GM21786 (cell line): ENCODE measurements at regions not wholly inside any gene's neighbourhood (a gene's known extent, or its start where the extent isn't known, plus 50 kb on each side); places are given as distances from the start of the nearest gene placed in this dataset.
"Not testable (repeated sequence)": the region's sequence is repeated elsewhere in the genome, so short reads cannot be mapped to it uniquely, and the experiment has no call there.

Experiments used
- ATAC-seq: cut with Tn5 transposase; IDR thresholded peaks from one replicate; pipeline ENCODE4 v1.9.1; 2021; ENCODE audit not compliant: unreplicated experiment

DNA sequence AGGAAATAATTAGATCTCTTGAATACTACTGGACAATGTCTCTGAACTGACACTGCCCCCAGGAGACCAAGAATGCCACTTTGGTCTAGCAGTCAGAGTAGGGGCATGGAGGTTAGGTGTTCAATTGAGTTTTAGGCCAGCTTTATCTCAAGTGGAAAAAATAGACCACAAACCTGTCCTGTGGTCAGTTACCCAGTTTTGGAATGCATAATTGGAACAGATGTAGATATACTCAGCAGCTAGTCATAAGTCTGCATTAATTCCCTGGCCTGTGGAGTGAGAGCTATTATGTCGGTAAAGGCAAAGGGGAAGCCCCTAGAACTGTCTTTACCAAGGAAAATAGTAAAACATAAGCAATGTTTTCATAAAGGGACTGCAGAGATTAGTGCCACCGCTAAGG lies 587.7 kb downstream of the GLUD2 start:
- no peak for ATAC-seq

DNA sequence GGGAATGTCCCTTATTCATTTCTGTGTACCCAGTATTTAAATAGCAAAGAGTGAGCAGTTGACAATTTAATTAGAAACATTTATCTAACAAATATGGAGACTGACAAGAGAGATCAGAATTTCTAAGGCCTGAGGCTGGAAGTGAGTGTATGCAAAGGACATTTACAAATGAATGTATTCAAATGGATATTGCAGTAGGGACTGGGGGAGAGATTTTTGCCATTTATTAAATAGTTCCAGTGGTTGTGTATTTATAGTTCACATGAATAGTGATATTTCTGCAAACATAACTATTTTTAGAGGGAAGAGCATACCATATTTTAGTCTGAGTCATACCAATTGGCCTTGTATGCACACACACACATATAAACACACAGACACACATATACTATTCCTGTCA lies 592.4 kb downstream of the GLUD2 start:
- no peak for ATAC-seq

DNA sequence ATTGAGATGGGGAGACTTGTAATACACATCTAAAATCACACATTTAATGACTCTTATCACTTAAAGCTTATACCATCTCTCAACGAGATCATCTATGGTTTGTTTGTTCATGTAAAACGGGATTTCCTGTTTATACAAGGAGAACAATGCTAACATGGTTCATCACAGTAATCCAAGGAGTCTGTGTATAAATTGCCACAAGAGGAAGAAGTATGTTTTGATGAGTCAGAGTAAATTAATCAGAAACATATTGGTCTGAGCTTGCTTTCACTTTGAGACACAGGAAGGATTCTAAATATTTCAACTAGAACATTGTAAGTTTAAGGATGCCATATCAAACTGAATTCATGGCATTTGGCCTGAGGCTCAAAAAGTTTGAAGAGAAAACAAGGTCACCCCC lies 594.1 kb downstream of the GLUD2 start:
- no peak for ATAC-seq

DNA sequence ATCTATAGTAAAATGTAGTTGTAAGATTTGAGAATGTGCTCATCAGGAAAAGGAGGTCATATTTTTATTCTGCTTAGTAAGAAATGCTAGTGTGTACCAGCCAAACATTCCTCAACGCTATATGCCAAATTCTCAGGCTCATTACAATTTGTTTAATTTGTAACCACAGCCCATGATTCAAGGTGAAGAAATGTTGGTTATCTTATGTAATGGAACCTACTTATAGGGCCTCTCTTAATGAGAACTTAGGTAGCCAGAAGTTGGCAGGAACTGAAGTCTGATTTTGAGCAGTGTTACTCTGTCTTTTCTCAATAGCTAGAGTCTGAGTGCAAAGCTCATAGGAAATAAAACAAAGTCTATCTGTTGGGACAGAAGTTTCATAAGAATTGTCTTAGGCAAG lies 595.0 kb downstream of the GLUD2 start:
- ATAC-seq = no peak

DNA sequence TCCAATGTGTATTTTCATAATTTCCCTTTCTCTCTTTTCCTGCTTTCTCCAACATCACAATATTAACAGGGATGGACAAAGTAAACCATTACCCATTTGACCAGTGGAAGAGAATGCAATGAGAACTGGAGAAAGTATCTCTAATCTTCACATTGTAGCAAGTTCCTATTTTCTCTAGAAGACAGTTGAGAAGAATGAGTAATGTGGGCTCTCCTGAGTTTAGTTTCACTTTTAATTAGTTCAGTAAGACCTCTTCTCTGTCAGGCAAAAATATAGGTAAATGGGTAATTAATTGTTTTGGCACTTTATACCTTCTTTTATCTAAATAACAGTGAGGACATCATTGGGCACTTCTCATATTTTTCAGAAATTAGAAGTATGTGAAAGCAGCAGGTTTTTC lies 602.0 kb downstream of the GLUD2 start:
- ATAC-seq = no peak

DNA sequence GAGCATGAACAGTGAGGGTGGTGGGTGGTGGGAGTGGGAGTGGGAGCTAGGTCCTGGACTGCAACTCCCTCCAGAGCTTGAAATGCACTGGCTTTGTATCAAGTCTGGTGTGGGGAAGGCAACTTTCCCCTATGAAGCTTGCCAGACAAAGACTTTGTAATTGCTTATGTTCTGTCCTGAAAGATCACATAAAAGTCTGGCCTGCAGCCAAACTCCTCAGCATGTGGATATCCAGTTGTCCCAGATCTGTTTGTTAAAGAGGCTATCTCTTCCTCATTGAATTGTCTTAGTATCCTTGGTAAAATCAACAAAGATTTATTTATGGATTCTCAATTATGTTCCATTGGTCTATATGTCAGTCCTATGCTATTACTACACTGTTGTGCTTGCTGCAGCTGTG lies 607.9 kb downstream of the GLUD2 start:
- no peak for ATAC-seq

DNA sequence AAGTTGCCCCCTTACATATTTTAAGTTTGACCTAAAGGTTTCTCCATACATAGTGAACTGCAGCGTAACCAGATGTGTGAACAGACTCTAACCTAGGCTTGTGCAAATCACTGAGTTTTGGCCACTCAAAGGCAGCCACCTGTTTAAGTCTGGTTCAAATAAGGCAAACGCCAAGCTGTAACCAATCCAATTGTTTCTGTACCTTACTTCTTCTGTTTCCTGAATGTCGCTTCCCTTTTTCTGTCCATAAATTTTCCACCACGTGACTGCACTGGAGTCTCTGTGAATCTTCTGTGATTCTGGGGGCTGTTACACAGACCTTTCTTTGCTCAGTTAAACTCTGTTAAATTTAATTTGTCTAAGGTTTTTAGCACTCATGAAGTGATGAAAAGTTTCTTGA lies 618.8 kb downstream of the GLUD2 start:
- ATAC-seq = no peak

DNA sequence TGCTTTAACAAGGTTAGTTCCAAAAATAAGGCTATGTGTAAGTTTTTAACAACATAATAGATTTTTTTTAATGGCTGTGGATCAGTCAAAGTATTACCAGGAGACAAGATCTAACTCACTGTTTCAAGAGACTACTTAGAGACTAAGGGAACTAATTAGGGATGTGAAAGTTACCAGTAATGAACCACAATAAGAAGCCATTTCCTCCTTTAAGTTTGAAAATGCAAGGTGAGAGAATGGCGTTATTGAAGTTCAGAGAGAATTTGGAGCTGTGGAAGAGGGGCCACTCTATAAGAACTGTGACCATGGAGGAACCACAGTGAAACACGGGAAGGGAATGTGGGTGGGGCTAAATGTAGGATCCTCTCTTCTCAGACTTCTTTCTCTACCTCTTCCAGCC lies 624.2 kb downstream of the GLUD2 start:
- ATAC-seq = no peak

DNA sequence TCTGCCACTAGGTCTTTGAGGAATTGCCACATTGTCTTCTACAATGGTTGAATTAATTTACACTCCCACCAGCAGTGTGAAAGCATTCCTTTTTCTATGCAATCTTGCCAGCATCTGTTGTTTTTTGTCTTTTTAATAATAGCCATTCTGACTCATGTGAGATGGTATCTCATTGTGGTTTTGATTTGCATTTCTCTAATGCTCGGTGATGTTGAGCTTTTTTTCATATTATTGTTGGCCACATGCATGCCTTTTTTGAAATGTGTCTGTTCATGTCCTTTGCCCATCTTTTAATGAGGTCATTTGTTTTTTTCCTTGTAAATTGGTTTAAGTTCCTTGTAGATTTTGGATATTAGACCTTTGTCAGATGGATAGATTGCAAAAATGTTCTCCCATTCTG lies 661.8 kb downstream of the GLUD2 start:
- ATAC-seq = not testable (repeated sequence)

DNA sequence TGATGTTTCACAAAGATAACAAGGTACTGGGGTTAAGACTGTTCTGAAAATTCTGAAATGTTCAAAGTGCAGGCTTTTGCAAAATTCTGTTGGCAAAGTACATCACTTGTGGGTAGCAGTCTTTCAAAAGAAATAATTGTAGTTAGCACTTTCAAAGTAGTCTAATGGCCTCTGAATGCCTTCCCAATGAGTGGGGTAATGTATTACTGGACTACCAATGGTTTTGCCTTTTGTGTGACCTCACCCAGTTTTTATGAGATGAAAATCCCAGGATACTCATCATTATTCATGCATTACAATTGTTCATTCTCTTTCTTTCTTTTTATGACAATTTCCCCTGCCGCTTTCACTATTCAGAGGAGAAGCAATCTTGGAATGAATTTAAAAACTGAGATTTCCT lies 686.1 kb downstream of the GLUD2 start:
- ATAC-seq = no peak

DNA sequence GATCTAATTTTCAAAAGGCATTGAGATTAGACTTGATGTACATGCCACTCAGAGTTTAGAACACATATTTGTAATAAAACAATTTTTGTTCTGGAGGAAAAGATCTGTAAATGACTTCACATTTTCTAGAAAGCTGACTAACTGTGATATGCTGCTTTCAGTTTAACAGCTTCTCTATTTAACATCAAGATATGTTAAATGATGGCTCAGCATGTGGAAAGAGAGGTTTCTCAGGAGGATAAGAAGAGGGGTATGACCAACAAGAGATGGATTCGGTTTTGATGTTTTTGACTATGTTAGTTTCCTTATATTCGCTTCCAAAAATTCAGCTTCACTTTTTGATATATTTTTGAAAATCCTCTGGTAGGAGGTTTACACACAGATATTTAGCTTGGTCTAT lies 698.7 kb downstream of the GLUD2 start:
- no peak for ATAC-seq

DNA sequence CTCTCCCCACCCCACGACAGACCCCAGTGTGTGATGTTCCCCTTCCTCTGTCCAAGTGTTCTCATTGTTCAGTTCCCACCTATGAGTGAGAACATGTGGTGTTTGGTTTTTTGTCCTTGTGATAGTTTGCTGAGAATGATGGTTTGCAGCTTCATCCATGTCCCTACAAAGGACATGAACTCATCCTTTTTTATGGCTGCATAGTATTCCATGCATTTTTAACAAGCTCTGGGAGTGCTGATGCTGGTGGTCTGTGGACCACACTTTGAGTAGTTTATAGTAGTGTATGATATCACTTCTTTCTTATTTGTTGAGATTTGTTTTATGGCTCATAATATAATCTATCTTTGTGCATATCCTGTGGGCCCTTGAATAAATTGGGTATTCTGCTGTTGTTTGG lies 706.2 kb downstream of the GLUD2 start:
- ATAC-seq = not testable (repeated sequence)

DNA sequence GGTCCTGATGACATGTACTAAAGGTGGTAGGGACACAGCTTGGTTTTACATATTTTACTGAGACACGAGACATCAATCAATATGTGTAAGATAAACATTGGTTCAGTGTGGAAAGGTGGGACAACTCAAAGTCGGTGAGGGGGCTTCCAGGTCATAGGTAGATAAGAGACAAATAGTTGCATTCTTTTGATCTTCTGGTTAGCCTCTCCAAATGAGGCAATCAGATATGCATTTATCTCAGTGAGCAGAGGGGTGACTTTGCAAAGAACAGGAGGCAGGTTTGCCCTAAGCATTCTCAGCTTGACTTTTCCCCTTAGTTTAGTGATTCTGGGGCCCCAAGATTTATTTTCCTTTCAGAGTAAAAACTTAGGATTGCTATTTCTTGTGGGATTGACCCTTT lies 706.9 kb downstream of the GLUD2 start:
- no peak for ATAC-seq

DNA sequence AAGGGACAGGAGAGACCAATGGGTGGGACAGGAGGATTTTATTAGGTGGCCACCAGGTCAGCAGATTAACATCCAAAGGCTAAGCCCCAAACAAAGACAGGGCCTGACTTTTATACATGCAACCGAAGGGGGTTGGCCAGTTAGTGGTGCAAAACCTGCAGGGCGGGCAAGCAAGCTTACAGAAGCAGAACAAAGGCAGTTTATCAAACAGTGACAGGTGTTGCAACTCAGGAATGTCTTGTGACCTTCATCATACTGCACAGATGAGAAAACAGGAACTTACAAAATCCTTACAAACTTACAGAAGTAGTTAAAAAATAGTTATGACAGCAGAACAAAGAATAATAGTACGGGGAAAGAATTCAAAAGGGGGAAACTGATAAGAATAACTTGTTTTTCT lies 708.1 kb downstream of the GLUD2 start:
- no peak for ATAC-seq

DNA sequence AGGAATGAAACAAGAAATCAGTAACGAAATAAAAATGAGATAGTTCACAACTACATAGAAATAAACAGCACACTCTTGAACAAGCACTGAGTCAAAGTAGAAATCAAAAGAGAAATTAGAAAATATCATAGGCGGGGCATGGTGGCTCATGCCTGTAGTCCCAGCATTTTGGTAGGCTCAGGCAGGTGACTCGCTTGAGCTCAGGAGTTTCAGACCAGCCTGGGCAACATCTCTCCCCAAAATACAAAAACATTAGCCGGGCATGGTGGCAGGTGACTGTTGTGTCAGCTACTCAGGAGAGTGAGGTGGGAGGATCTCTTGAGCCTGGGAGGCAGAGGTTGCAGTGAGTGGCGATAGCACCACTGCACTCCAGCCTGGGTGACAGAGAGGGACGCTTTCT lies 714.4 kb downstream of the GLUD2 start:
- no peak for ATAC-seq

DNA sequence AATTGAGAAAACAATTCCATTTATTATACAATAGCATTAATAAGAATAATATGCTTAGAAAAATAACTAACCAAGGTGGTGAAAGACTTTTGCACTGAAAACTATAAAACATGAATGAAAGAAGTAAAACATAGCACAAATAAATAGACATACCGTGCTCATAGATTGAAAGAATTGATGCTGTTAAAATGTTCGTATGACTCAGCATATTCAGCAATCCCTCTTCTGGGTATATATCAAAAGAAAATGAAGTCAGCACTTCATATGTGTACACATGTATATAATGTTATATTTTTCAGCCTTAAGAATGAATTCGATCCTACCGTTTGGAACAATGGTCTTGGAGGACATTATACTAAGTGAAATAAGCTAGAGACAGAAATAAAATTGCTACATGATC lies 716.3 kb downstream of the GLUD2 start:
- ATAC-seq = no peak

DNA sequence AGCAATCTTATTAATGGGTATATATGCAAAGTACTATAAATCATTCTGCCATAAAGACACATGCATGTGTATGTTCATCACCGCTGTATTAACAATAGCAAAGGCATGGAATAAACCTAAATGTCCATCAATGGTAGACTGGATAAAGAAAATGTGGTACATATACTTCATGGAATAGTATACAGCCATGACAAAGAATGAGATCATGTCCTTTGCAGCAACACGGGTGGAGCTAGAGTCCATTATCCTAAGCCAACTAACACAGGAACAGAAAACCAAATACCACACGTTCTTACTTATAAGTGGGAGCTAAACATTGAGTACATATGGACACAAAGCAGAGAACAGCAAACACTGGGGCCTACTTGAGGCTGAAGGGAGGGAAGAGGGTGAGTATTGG lies 720.8 kb downstream of the GLUD2 start:
- ATAC-seq = not testable (repeated sequence)

DNA sequence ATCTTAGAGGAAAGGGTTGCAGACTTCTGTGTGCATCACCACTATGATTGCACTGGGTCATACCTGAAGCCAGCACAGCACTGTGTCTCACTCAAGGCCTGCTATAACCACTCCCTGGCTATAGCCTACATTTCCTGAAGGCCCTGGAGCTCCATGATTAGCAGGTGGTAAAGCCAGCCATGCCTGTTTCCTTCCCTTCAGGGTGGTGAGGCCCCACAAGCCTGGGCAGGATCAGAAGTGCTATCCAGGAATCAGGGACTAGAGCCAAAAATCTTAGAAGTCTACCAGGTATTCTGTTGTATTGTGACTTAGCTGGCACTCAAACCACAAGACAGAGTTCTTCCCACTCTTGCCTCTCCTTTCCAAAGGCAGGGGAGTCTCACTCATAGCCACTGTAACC lies 734.6 kb downstream of the GLUD2 start:
- no peak for ATAC-seq

DNA sequence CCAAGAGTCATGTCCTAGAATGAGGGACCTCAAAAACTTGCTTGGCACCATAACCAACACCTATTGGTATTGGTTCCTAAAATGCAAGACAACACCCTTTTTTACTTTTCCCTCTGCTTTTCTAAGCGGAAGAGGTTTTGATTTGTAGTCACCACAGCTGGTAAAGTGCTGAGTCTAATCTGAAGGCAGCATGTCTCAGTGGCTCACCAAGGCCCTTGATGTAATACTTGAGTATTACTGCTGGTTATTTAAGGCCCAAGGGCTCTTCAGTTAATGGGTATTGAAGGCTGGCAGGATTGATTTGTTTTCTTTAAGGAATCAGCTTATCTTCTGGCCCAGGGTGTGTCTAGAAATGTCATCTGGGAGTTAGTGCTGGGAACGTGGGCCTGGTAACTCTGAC lies 735.1 kb downstream of the GLUD2 start:
- no peak for ATAC-seq

DNA sequence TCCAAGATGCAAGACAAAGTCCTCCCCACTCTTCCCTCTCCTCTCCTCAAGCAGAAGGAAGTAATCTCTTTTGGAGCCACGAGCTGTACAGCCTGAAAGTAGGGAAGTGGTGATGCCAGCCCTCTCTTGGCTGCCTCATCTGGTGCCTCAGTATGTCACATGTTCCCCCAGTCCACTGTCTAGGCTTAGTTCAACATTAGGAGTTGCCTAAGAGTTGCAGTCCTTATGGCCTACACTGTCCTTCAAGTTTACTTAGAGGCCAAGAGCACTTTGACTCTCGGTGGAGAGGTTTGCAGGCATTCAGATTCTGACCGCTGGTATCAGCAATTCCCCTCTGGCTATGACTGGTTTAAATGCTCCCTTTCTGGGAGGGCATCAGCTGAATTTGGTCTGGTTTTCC lies 735.6 kb downstream of the GLUD2 start:
- ATAC-seq = no peak

DNA sequence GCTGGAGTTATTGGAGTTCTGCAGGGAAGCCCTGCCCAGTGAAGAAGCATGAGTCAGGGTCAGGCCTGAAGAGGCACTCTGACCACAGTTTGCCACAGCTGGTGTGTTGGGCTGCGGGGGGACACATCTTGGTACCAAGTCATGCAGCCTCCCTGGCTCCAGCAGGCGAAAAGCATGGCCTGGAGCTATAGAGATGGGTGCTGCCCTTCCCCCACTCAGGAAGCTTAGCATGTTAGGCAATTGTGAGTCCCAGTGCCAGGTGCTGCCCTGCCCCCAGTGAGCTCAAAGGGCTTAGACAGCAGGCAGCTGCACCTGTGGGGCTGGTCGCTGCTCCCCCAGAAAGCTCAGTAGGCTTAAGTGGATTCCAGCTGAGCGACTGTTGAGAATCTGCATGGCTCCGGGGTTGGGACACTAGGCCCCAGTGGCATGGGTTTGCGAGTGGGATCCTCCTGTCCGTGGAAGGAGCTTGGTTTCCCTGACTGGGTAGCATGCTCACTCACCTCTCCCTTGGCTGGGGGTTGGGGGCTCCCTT lies 755.5 kb downstream of the GLUD2 start:
- no peak for ATAC-seq

DNA sequence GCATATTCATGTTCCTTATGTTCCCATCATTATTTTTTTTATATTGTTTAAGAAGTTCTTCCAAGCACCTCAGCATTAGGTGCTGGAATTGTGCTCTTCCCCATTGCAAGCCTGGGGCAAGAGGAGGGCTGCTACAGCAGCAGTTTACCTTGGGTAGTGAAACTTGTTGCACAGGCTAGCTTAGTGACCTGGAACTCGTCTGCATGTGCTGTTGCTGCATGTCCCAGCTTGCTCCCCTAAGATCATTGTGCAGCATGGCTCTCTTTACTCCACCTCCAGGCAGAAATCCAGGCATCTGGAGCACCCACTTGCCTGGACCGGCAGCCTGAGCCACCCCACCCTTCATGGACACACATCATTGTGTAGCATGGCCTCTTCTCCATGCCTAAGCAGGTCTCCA lies 776.0 kb downstream of the GLUD2 start:
- no peak for ATAC-seq

DNA sequence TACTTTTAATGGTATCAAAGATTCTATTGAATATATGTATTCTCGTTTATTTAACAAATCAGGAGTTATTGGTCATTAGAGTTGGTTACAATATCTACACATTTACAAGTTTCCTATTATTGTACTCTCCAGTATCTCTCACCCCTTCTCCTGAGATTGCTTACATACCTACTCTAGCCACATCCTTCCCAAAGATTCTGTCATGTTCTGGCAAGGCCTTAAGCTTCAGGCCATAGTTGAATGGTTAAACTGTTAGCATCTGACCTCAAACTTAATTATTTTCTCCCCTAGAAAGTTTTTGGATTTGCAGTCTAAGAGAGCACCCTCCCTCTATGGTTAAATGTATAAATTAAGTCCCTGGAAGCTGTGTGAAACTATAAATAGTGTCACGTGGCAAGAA lies 784.2 kb downstream of the GLUD2 start:
- ATAC-seq = no peak

DNA sequence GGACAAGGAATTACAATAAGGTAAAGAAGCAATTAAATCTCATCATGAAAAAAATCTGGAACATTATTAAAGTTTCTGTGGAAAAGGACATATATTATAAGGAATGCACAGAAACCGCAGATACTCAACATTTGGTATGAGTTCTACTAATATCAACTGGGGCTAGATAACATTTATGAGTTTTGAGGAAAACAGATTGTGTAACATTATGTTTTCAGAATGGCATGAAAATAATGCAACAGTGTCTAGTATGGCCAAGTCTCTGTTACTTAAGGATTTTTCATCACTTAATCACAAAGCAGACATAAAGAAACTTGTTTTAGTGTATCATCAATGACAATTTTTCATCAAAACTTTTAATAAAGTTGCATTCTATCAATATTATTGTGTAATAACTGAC lies 785.0 kb downstream of the GLUD2 start:
- ATAC-seq = no peak
